MM.1S (cell line): ENCODE measurements at regions not wholly inside any gene's neighbourhood (a gene's known extent, or its start where the extent isn't known, plus 50 kb on each side); places are given as distances from the start of the nearest gene placed in this dataset.

Experiments
- CTCF ChIP-seq: fragments of 300-600 bp; sonication (generic); IDR thresholded peaks from 2 replicates; pipeline ENCODE4 v1.5.1; 2016; ENCODE audit warnings: antibody characterized with exemption, low read length, mixed read lengths
- EZH2 ChIP-seq: fragments of 300-600 bp; sonication (generic); optimal IDR thresholded peaks from 2 replicates; pipeline ENCODE3; 2017; ENCODE audit warnings: low read depth, mild to moderate bottlenecking, antibody characterized with exemption, low read length, mixed read lengths
- EZH2phosphoT487 ChIP-seq: fragments of 300-600 bp; sonication (generic); IDR thresholded peaks from 2 replicates; pipeline ENCODE4 v1.6.1; 2018; ENCODE audit warnings: antibody characterized with exemption, low read length

GRCh38 chr10:21080261-21080660, 183.2 kb upstream of the NEBL start:
- TF ChIP-seq EZH2phosphoT487 (no peak), CTCF (no peak), EZH2 (no peak)
